Neural progenitor cell (in vitro differentiated cells): ENCODE measurements at regions not wholly inside any gene's neighbourhood (a gene's known extent, or its start where the extent isn't known, plus 50 kb on each side); places are given as distances from the start of the nearest gene placed in this dataset.

Experiments used
- DNase-seq: peaks from one replicate; pipeline ENCODE4 v3.0.0-alpha.2; 2016; ENCODE audit warnings: low spot score
- H2AFZ ChIP-seq: fragments of 200-600 bp; sonication (generic); replicated peaks from 2 replicates; pipeline ENCODE4 v1.6.1; 2016; ENCODE audit warnings: antibody characterized with exemption
- H3F3A ChIP-seq: fragments of 200-600 bp; sonication (generic); 2 replicates; pipeline ENCODE4 v1.6.1; 2016; ENCODE audit warnings: antibody characterized with exemption, low read depth
- H3K27ac ChIP-seq: fragments of 200-600 bp; sonication (generic); 2 replicates; pipeline ENCODE4 v1.5.1; 2016; ENCODE audit warnings: mild to moderate bottlenecking
- H3K27me3 ChIP-seq: fragments of 200-600 bp; sonication (generic); 2 replicates; pipeline ENCODE4 v1.6.1; 2016; ENCODE audit warnings: mild to moderate bottlenecking, moderate library complexity
- H3K36me3 ChIP-seq: fragments of 200-600 bp; sonication (generic); 2 replicates; pipeline ENCODE4 v1.5.1; 2016
- H3K4me1 ChIP-seq: fragments of 200-600 bp; sonication (generic); 2 replicates; pipeline ENCODE4 v1.6.1; 2016; ENCODE audit warnings: mixed run types
- H3K4me2 ChIP-seq: fragments of 200-600 bp; sonication (generic); 2 replicates; pipeline ENCODE4 v1.6.1; 2016
- H3K4me3 ChIP-seq: fragments of 200-600 bp; sonication (generic); 2 replicates; pipeline ENCODE4 v1.5.1; 2016
- H3K79me2 ChIP-seq: fragments of 200-600 bp; sonication (generic); 2 replicates; pipeline ENCODE4 v1.6.1; 2016; ENCODE audit warnings: low read depth
- H3K9ac ChIP-seq: fragments of 200-600 bp; sonication (generic); 2 replicates; pipeline ENCODE4 v1.6.1; 2016
- H3K9me3 ChIP-seq: fragments of 200-600 bp; sonication (generic); 2 replicates; pipeline ENCODE4 v1.5.1; 2016; ENCODE audit warnings: low read depth
- H4K20me1 ChIP-seq: fragments of 200-600 bp; sonication (generic); 2 replicates; pipeline ENCODE4 v1.6.1; 2016; ENCODE audit warnings: low read depth
- H3K27ac Mint-ChIP-seq: 3 replicates; pipeline ENCODE4 v1.8.0; 2021; ENCODE audit warnings: mixed read lengths
- H3K27me3 Mint-ChIP-seq: 2 replicates; pipeline ENCODE4 v1.8.0; 2022; ENCODE audit warnings: low read depth, mild to moderate bottlenecking, inconsistent platforms, moderate library complexity, mixed read lengths; ENCODE audit not compliant: insufficient read depth
- H3K36me3 Mint-ChIP-seq: 3 replicates; pipeline ENCODE4 v1.8.0; 2021; ENCODE audit warnings: mixed read lengths
- H3K4me1 Mint-ChIP-seq: 3 replicates; pipeline ENCODE4 v1.8.0; 2021; ENCODE audit warnings: mixed read lengths
- H3K4me3 Mint-ChIP-seq: 3 replicates; pipeline ENCODE4 v1.8.0; 2021; ENCODE audit warnings: mild to moderate bottlenecking, moderate library complexity, mixed read lengths
- H3K9me3 Mint-ChIP-seq: 3 replicates; pipeline ENCODE4 v1.8.0; 2020; ENCODE audit warnings: mixed read lengths
- CTCF ChIP-seq: fragments of 200-600 bp; sonication (generic); IDR thresholded peaks from 2 replicates; pipeline ENCODE4 v1.5.1; 2017; ENCODE audit warnings: antibody characterized with exemption, mild to moderate bottlenecking
- EZH2 ChIP-seq: fragments of 200-600 bp; sonication (generic); IDR thresholded peaks from 2 replicates; pipeline ENCODE4 v1.6.1; 2017; ENCODE audit warnings: antibody characterized with exemption, mild to moderate bottlenecking, moderate library complexity
- EZH2phosphoT487 ChIP-seq: fragments of 200-600 bp; sonication (generic); IDR thresholded peaks from 2 replicates; pipeline ENCODE4 v1.6.1; 2017; ENCODE audit warnings: antibody characterized with exemption

- H3K4me1 ChIP-seq = no peaks in the 10 kb centered on the region
- peaks cover 3% of the 10 kb centered on the region for H3K9me3 Mint-ChIP-seq
- H3K4me3 Mint-ChIP-seq = no peak overlapping the region
- no peak for DNase-seq
- no peak overlapping the region for H3K27ac Mint-ChIP-seq
- H3K79me2 ChIP-seq = no peaks in the 10 kb centered on the region
- no peak overlapping the region for H2AFZ ChIP-seq
- no peaks in the 10 kb centered on the region for H3K27me3 ChIP-seq
- no peak overlapping the region for H3K4me2 ChIP-seq
- H3K9ac ChIP-seq = no peak overlapping the region
- H3K36me3 ChIP-seq = no peaks in the 10 kb centered on the region
- H3F3A ChIP-seq = no peaks in the 10 kb centered on the region
- H3K36me3 Mint-ChIP-seq = no peaks in the 10 kb centered on the region
- no peaks in the 10 kb centered on the region for H3K4me1 Mint-ChIP-seq
- H3K9me3 ChIP-seq = no peaks in the 10 kb centered on the region
- TF ChIP-seq CTCF = no peak
- no peak for TF ChIP-seq EZH2
- TF ChIP-seq EZH2phosphoT487 = no peak
- H3K27ac ChIP-seq = no peak overlapping the region
- no peaks in the 10 kb centered on the region for H3K27me3 Mint-ChIP-seq
- H4K20me1 ChIP-seq = no peaks in the 10 kb centered on the region
- no peak overlapping the region for H3K4me3 ChIP-seq
These were observed 225.0 kb downstream of the COX7B2 start for GRCh38 chr4:46684041-46684440.

GRCh38 chr4:46676364-46676763, 232.7 kb downstream of the COX7B2 start:
- Histone ChIP-seq H4K20me1 (no peaks in the 10 kb centered on the region), H3K4me3 (no peak overlapping the region), H3K4me2 (no peak overlapping the region), H3K9me3 (no peaks in the 10 kb centered on the region), H3K79me2 (no peaks in the 10 kb centered on the region), H2AFZ (no peak overlapping the region), H3K36me3 (no peaks in the 10 kb centered on the region), H3K27me3 (no peaks in the 10 kb centered on the region), H3K27ac (no peak overlapping the region), H3K4me1 (no peaks in the 10 kb centered on the region), H3F3A (no peaks in the 10 kb centered on the region), H3K9ac (no peak overlapping the region)
- TF ChIP-seq EZH2 (no peak), EZH2phosphoT487 (no peak), CTCF (no peak)
- H3K36me3 Mint-ChIP-seq = no peaks in the 10 kb centered on the region
- H3K4me1 Mint-ChIP-seq = no peaks in the 10 kb centered on the region
- H3K27me3 Mint-ChIP-seq = no peaks in the 10 kb centered on the region
- H3K9me3 Mint-ChIP-seq = peaks cover 3% of the 10 kb centered on the region
- no peak overlapping the region for H3K4me3 Mint-ChIP-seq
- DNase-seq = no peak
- no peak overlapping the region for H3K27ac Mint-ChIP-seq

- Histone ChIP-seq H3K27me3 (no peaks in the 10 kb centered on the region), H3K79me2 (no peaks in the 10 kb centered on the region), H2AFZ (no peak overlapping the region), H3K4me2 (no peak overlapping the region), H4K20me1 (no peaks in the 10 kb centered on the region), H3F3A (no peaks in the 10 kb centered on the region), H3K9ac (no peak overlapping the region), H3K36me3 (no peaks in the 10 kb centered on the region), H3K4me3 (no peak overlapping the region), H3K4me1 (no peaks in the 10 kb centered on the region), H3K27ac (no peak overlapping the region), H3K9me3 (no peaks in the 10 kb centered on the region)
- H3K27me3 Mint-ChIP-seq = no peaks in the 10 kb centered on the region
- no peaks in the 10 kb centered on the region for H3K36me3 Mint-ChIP-seq
- peaks cover 5% of the 10 kb centered on the region for H3K9me3 Mint-ChIP-seq
- H3K4me1 Mint-ChIP-seq = no peaks in the 10 kb centered on the region
- DNase-seq = no peak
- no peak overlapping the region for H3K27ac Mint-ChIP-seq
- no peak overlapping the region for H3K4me3 Mint-ChIP-seq
- TF ChIP-seq EZH2phosphoT487 = no peak
- no peak for TF ChIP-seq CTCF
- no peak for TF ChIP-seq EZH2
These were observed 234.7 kb downstream of the COX7B2 start for GRCh38 chr4:46674326-46674725.

GRCh38 chr4:46667790-46668189, 241.3 kb downstream of the COX7B2 start:
- Histone ChIP-seq H3K79me2 (no peaks in the 10 kb centered on the region), H3K36me3 (no peaks in the 10 kb centered on the region), H3K9me3 (no peaks in the 10 kb centered on the region), H2AFZ (no peak overlapping the region), H3K4me3 (no peak overlapping the region), H3K4me1 (no peaks in the 10 kb centered on the region), H3K27ac (no peak overlapping the region), H3K9ac (no peak overlapping the region), H3K27me3 (no peaks in the 10 kb centered on the region), H4K20me1 (no peaks in the 10 kb centered on the region), H3F3A (no peaks in the 10 kb centered on the region), H3K4me2 (no peak overlapping the region)
- no peak for DNase-seq
- Mint-ChIP-seq H3K9me3 (peaks cover 5% of the 10 kb centered on the region), H3K36me3 (no peaks in the 10 kb centered on the region), H3K4me1 (no peaks in the 10 kb centered on the region), H3K27ac (no peak overlapping the region), H3K27me3 (no peaks in the 10 kb centered on the region), H3K4me3 (no peak overlapping the region)
- TF ChIP-seq EZH2 (no peak), EZH2phosphoT487 (no peak), CTCF (no peak)
